ENCODE measurements at regions not wholly inside any gene's neighbourhood (a gene's known extent, or its start where the extent isn't known, plus 50 kb on each side); places are given as distances from the start of the nearest gene placed in this dataset.

DNA sequence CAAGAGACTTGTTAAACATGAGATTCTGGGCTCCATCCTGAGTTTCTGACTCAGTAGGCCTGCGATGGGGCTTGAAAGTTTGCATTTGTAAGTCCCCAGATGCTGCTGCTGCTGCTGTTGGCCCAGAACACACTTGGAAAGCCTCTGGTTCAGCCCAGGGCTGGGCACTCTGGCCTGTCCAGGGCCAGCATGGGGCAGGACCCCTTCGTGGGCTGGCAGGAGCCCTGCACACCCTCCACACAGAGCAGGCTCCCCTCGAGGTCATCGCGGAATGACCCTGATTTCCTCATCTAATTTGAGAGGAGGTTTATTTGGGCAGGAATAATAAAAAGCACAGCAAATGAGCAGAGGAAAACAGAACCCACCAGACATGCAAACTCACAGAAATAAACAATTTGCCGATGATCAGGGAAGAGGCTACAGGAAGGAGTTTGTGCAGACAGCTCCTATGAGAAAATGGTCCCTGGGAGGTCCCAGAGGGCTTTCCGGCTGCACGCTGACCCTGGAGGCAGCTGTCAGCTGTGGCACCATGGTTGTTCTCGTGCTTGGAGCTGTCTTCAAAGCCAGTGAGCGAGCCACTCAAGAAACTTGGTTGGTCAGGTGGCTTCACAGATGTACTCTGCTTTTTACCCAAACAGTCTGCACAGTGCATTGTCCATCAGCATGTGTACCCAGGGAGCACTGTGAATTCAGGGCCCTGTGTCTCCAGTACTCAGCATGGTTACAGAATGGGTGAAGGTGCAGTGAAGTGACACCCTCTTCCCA, 119.3 kb downstream of the GLI2 start:
- no peak overlapping the region for H3K4me3 ChIP-seq (ENCODE audit: low read length)

DNA sequence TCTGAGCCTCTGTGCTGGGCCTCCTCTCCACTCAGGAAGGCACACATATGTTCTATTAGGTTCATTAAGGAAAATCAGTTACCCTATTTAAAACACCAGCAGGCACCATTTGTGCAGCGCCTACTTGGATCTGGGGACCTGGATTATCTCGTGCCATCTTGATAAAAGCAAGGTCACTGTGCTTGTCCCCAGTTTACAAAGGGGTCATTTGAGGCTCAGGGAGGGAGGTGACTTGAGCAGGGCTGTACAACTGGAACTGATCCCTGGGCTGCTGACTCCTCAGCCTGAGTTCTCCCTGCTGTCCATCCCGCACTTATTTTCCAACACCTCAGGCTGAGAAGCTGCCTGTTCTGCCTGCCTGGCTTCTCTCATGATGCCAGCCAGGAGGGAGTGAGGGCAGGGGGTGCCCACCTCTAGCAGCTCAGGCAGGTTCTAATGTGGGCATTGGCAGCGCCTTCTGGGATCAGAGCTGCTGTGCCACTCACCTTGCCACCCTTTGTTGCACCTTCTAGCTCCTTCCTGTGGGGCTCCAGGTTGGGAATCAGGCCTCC, 120.3 kb downstream of the GLI2 start:
- Histone ChIP-seq H3K4me2 (ENCODE audit: low read length) (no peak overlapping the region), H3K4me1 (ENCODE audit: insufficient read depth, low read length) (no peaks in the 10 kb centered on the region), H3F3A (ENCODE audit: low read length, unreplicated experiment) (no peaks in the 10 kb centered on the region), H3K9me3 (ENCODE audit: low read length) (no peaks in the 10 kb centered on the region), H3K27me3 (ENCODE audit: low read length) (no peaks in the 10 kb centered on the region), H3K9me2 (replicated peaks; ENCODE audit: low read length) (no peaks in the 10 kb centered on the region), H3K79me2 (ENCODE audit: low read length) (no peaks in the 10 kb centered on the region), H3K27ac (ENCODE audit: low read length) (no peak overlapping the region), H3K4me3 (ENCODE audit: low read length) (no peak overlapping the region), H3K9ac (ENCODE audit: low read length) (no peak overlapping the region), H3K36me3 (ENCODE audit: low read depth, low read length) (no peaks in the 10 kb centered on the region), H2AFZ (ENCODE audit: low read length) (no peak overlapping the region), H4K20me1 (ENCODE audit: low read length) (no peaks in the 10 kb centered on the region)
- BruUV-seq (replicated peaks): no TSS peak
- ChIA-PET POLR2A (ENCODE audit: unreplicated experiment) (no interaction called here), CTCF (no interaction called here)
- intact Hi-C loops (cut with micrococcal nuclease): no loop called here
- TF ChIP-seq EZH2 (IDR thresholded peaks at IDR 0.05; ENCODE audit: low read length, unreplicated experiment) (no peak), EZH2phosphoT487 (IDR thresholded peaks at IDR 0.05; ENCODE audit: borderline replicate concordance, low read length) (no peak)
- TF ChIP-seq, protein P1, sequence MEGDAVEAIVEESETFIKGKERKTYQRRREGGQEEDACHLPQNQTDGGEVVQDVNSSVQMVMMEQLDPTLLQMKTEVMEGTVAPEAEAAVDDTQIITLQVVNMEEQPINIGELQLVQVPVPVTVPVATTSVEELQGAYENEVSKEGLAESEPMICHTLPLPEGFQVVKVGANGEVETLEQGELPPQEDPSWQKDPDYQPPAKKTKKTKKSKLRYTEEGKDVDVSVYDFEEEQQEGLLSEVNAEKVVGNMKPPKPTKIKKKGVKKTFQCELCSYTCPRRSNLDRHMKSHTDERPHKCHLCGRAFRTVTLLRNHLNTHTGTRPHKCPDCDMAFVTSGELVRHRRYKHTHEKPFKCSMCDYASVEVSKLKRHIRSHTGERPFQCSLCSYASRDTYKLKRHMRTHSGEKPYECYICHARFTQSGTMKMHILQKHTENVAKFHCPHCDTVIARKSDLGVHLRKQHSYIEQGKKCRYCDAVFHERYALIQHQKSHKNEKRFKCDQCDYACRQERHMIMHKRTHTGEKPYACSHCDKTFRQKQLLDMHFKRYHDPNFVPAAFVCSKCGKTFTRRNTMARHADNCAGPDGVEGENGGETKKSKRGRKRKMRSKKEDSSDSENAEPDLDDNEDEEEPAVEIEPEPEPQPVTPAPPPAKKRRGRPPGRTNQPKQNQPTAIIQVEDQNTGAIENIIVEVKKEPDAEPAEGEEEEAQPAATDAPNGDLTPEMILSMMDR (conservative IDR thresholded peaks at IDR 0.05; ENCODE audit: low read depth, low read length): no peak
- DNase-seq: no peak
- ATAC-seq: no peak

More for the DNA sequence above, 119.3 kb downstream of the GLI2 start:
- Histone ChIP-seq H3K4me1 (ENCODE audit: insufficient read depth, low read length) (no peaks in the 10 kb centered on the region), H3K9ac (ENCODE audit: low read length) (no peak overlapping the region), H3K9me3 (ENCODE audit: low read length) (no peaks in the 10 kb centered on the region), H3K27ac (ENCODE audit: low read length) (no peak overlapping the region), H3K79me2 (ENCODE audit: low read length) (no peaks in the 10 kb centered on the region), H4K20me1 (ENCODE audit: low read length) (no peaks in the 10 kb centered on the region), H3K4me2 (ENCODE audit: low read length) (no peak overlapping the region), H3K9me2 (replicated peaks; ENCODE audit: low read length) (no peaks in the 10 kb centered on the region), H3F3A (ENCODE audit: low read length, unreplicated experiment) (no peaks in the 10 kb centered on the region), H3K27me3 (ENCODE audit: low read length) (no peaks in the 10 kb centered on the region), H2AFZ (ENCODE audit: low read length) (no peak overlapping the region), H3K36me3 (ENCODE audit: low read depth, low read length) (no peaks in the 10 kb centered on the region)
- intact Hi-C loops (cut with micrococcal nuclease): no loop called here
- BruUV-seq (replicated peaks): no TSS peak
- DNase-seq: no peak
- ChIA-PET CTCF (no interaction called here), POLR2A (ENCODE audit: unreplicated experiment) (no interaction called here)
- ATAC-seq: no peak
- TF ChIP-seq EZH2phosphoT487 (IDR thresholded peaks at IDR 0.05; ENCODE audit: borderline replicate concordance, low read length): no peak
- TF ChIP-seq, protein P1 (conservative IDR thresholded peaks at IDR 0.05; ENCODE audit: low read depth, low read length): no peak
- TF ChIP-seq EZH2 (IDR thresholded peaks at IDR 0.05; ENCODE audit: low read length, unreplicated experiment): no peak

DNA sequence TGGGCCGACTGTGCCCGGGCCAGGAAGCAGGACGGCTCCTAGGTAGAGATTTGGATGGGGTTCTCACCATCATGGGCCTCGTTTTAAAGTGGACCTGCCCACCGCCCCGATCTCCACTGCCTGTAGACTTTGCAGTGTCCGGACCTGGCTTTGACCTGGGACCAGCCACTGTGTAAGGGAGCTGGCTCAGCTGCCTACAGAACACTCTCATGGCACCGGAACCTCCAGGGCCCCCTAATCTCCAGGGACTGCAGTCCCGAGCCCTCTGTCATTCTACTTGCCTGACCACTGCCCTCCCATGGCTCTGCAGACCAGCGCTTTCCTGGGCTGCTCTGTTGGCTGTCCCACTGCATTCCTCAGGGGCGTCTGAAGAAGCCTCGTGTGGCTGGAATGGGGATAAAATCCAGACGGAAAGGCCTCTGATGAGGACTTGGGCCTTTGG, 120.8 kb downstream of the GLI2 start:
- intact Hi-C loops (cut with micrococcal nuclease): no loop called here
- ChIA-PET CTCF (no interaction called here), POLR2A (ENCODE audit: unreplicated experiment) (no interaction called here)
- no peak overlapping the region for H3K4me3 ChIP-seq (ENCODE audit: low read length)
- DNase-seq: peak; percentile 21
- H3K9me2 ChIP-seq (replicated peaks; ENCODE audit: low read length): no peaks in the 10 kb centered on the region
- ATAC-seq: peak; percentile 46
- H3K9ac ChIP-seq (ENCODE audit: low read length): no peak overlapping the region
- no peak overlapping the region for H2AFZ ChIP-seq (ENCODE audit: low read length)
- TF ChIP-seq EZH2 (IDR thresholded peaks at IDR 0.05; ENCODE audit: low read length, unreplicated experiment): no peak
- TF ChIP-seq, protein P1 (conservative IDR thresholded peaks at IDR 0.05; ENCODE audit: low read depth, low read length): peak; percentile 25; the same call in 1 of the 2 replicates
- H3K4me2 ChIP-seq (ENCODE audit: low read length): no peak overlapping the region
- no TSS peak for BruUV-seq (replicated peaks)
- H3K36me3 ChIP-seq (ENCODE audit: low read depth, low read length): no peaks in the 10 kb centered on the region
- H3K79me2 ChIP-seq (ENCODE audit: low read length): no peaks in the 10 kb centered on the region
- H3F3A ChIP-seq (ENCODE audit: low read length, unreplicated experiment): no peaks in the 10 kb centered on the region
- H3K9me3 ChIP-seq (ENCODE audit: low read length): no peaks in the 10 kb centered on the region
- no peak overlapping the region for H3K27ac ChIP-seq (ENCODE audit: low read length)
- H3K27me3 ChIP-seq (ENCODE audit: low read length): no peaks in the 10 kb centered on the region
- no peaks in the 10 kb centered on the region for H3K4me1 ChIP-seq (ENCODE audit: insufficient read depth, low read length)
- no peaks in the 10 kb centered on the region for H4K20me1 ChIP-seq (ENCODE audit: low read length)

Measured in PC-3 (cell line).